Mesendoderm (in vitro differentiated cells): ENCODE measurements at regions not wholly inside any gene's neighbourhood (a gene's known extent, or its start where the extent isn't known, plus 50 kb on each side); places are given as distances from the start of the nearest gene placed in this dataset.

Source experiments
- DNase-seq: peaks from one replicate; pipeline ENCODE4 v3.0.0; 2013
- H2AK5ac ChIP-seq: 2 replicates; pipeline ENCODE4 v1.6.1; 2013; ENCODE audit warnings: low read length, inconsistent platforms
- H2BK120ac ChIP-seq: 2 replicates; pipeline ENCODE4 v1.6.1; 2013; ENCODE audit warnings: low read depth, mild to moderate bottlenecking, low read length, moderate library complexity, mixed read lengths
- H2BK15ac ChIP-seq: replicated peaks from 2 replicates; pipeline ENCODE4 v1.6.1; 2013; ENCODE audit warnings: low read depth, mild to moderate bottlenecking, moderate library complexity
- H2BK5ac ChIP-seq: 2 replicates; pipeline ENCODE4 v1.6.1; 2013; ENCODE audit warnings: low read length, inconsistent platforms
- H3K18ac ChIP-seq: 2 replicates; pipeline ENCODE4 v1.6.1; 2013; ENCODE audit warnings: mild to moderate bottlenecking, low read length, mixed read lengths
- H3K23ac ChIP-seq: one replicate; pipeline ENCODE4 v1.6.1; 2013; ENCODE audit warnings: low read length
- H3K27ac ChIP-seq: 2 replicates; pipeline ENCODE4 v1.5.1; 2013; ENCODE audit warnings: low read depth, mild to moderate bottlenecking, inconsistent platforms, low read length, moderate library complexity
- H3K27me3 ChIP-seq: 2 replicates; pipeline ENCODE4 v1.6.1; 2013; ENCODE audit warnings: low read length, control low read depth, mild to moderate bottlenecking, inconsistent platforms; ENCODE audit not compliant: insufficient read depth, poor library complexity
- H3K36me3 ChIP-seq: 2 replicates; pipeline ENCODE4 v1.6.1; 2013; ENCODE audit warnings: low read length, inconsistent platforms; ENCODE audit not compliant: control insufficient read depth, insufficient read depth
- H3K4ac ChIP-seq: one replicate; pipeline ENCODE4 v1.6.1; 2013; ENCODE audit warnings: low read depth, mild to moderate bottlenecking, low read length, moderate library complexity
- H3K4me1 ChIP-seq: 2 replicates; pipeline ENCODE4 v1.6.1; 2013; ENCODE audit warnings: low read depth, low read length, inconsistent platforms; ENCODE audit not compliant: control insufficient read depth
- H3K4me2 ChIP-seq: 2 replicates; pipeline ENCODE4 v1.6.1; 2013; ENCODE audit warnings: low read length
- H3K4me3 ChIP-seq: 2 replicates; pipeline ENCODE4 v1.5.1; 2013; ENCODE audit warnings: mild to moderate bottlenecking, low read length
- H3K56ac ChIP-seq: one replicate; pipeline ENCODE4 v1.6.1; 2013; ENCODE audit warnings: low read length
- H3K79me1 ChIP-seq: 2 replicates; pipeline ENCODE4 v1.6.1; 2013; ENCODE audit warnings: low read length, inconsistent platforms
- H3K79me2 ChIP-seq: 2 replicates; pipeline ENCODE4 v1.6.1; 2013; ENCODE audit warnings: mild to moderate bottlenecking, low read length; ENCODE audit not compliant: control insufficient read depth, insufficient read depth
- H3K9ac ChIP-seq: 2 replicates; pipeline ENCODE4 v1.6.1; 2013; ENCODE audit warnings: low read length, inconsistent platforms
- H4K5ac ChIP-seq: one replicate; pipeline ENCODE4 v1.6.1; 2013; ENCODE audit warnings: low read length
- H4K8ac ChIP-seq: one replicate; pipeline ENCODE4 v1.6.1; 2013; ENCODE audit warnings: low read depth, mild to moderate bottlenecking, control low read depth, low read length, moderate library complexity
- WGBS: extraction: QIAGEN DNeasy Blood & Tissue Kit; methylation state at CpG from one replicate; pipeline ENCODE4 v1.1.7; 2013; ENCODE audit warnings: low lambda C conversion rate, missing lambda C conversion rate; ENCODE audit not compliant: insufficient coverage; ENCODE audit errors: extremely low coverage; 5-methylcytosine and 5-hydroxymethylcytosine counted together

DNA sequence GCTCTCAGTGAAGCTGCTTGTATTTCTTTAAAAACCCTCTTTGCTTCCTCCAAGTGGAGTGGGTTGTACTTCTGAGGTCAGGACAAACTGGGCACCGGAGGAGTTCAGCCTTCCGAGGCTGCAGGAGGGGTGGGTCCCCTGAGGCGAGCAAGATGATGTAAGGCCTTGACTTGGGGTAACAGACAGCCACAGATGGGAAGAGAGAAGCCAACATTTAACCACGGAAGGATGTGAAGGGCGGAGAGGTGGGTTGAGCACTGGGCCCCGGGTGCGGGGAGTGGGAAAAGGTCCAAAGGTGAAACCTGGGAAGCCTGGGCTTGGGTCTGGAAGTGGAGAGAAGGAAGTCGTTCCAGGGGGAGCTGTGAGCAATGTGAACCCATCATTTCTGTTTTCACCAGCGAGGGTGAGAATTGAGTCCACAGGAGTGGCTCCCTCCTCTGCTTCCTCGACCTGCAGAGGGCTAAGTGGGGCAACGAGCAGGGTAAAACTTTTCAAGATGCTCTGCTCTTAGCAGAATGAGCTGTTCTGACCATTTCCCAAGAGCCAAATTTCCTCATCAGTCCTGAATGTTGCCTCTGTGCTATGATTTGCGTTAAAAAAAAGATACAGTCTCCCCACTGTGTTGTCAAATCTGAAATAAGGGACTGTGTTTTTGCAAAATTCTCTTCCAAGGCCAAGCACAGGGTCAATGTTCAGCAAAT, 137.7 kb upstream of the CRHR1 start:
- no peak for DNase-seq
- H3K27ac ChIP-seq, result no peak overlapping the region
- H3K23ac ChIP-seq, result no peak overlapping the region

DNA sequence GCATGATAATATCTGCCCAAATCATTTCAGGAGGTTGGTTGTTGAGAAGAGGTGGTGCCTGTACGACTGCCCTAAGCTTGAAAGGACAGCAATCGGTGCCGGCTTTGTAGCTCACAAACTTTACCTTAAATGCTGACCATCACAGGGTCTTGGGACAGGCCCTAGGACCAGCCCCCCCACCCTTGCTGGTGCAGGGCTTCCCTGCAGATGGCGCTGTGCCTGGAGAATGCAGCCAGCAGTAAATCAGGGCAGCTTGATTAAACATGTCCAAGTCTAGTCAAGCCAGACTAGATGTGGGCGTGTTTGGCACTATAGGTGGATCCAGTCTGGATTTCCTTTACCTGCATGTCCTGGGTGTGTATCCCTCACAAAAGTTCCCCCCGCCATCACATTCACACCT, 135.5 kb upstream of the CRHR1 start:
- WGBS, result no CpG with 5 or more reads among the region's 6 CpGs
- Histone ChIP-seq H2BK120ac (no peak overlapping the region), H3K56ac (no peak overlapping the region), H2BK15ac (no peak overlapping the region), H3K4me2 (no peak overlapping the region), H3K79me2 (no peaks in the 10 kb centered on the region), H3K9ac (no peak overlapping the region), H2AK5ac (no peak overlapping the region), H3K4me3 (no peak overlapping the region), H3K4ac (no peak overlapping the region), H3K79me1 (no peaks in the 10 kb centered on the region), H3K27me3 (no peaks in the 10 kb centered on the region), H3K23ac (no peak overlapping the region), H2BK5ac (no peak overlapping the region), H3K27ac (no peak overlapping the region), H3K36me3 (no peaks in the 10 kb centered on the region), H4K5ac (no peak overlapping the region), H3K18ac (no peak overlapping the region), H4K8ac (no peak overlapping the region), H3K4me1 (no peaks in the 10 kb centered on the region)
- DNase-seq, result no peak

More for the DNA sequence above, 137.7 kb upstream of the CRHR1 start:
- Histone ChIP-seq H3K79me1 (no peaks in the 10 kb centered on the region), H2BK15ac (no peak overlapping the region), H3K4me1 (no peaks in the 10 kb centered on the region), H2BK5ac (no peak overlapping the region), H4K5ac (no peak overlapping the region), H3K56ac (no peak overlapping the region), H3K27me3 (no peaks in the 10 kb centered on the region), H3K9ac (no peak overlapping the region), H3K18ac (no peak overlapping the region), H3K79me2 (no peaks in the 10 kb centered on the region), H3K4me3 (no peak overlapping the region), H4K8ac (no peak overlapping the region), H3K4me2 (no peak overlapping the region), H3K36me3 (no peaks in the 10 kb centered on the region), H3K4ac (no peak overlapping the region), H2AK5ac (no peak overlapping the region), H2BK120ac (no peak overlapping the region)
- WGBS, result no CpG with 5 or more reads among the region's 12 CpGs

DNA sequence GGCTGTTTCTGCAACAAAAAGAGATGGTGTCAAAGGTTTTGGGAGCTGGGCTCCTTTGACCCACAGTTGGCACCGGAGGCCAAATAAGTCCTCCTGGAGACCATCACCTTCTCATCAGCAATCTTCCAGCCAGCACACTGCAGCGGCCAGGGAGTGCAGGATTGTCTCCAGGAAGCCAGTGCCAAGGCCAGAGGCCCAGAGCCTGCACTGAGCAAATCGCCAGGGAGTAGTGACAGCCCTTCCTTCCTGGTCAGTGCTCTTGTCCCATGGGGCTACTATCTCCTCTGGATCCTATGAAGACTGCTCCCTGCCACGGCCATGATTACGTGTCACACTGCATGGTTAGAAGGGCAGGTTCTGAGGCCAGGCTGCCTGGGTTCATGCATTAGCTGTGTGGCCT, 134.3 kb upstream of the CRHR1 start:
- Histone ChIP-seq H3K27ac (no peak overlapping the region), H3K18ac (no peak overlapping the region), H3K36me3 (no peaks in the 10 kb centered on the region), H3K9ac (no peak overlapping the region), H3K4me1 (no peaks in the 10 kb centered on the region), H3K4ac (no peak overlapping the region), H3K4me3 (no peak overlapping the region), H3K79me2 (no peaks in the 10 kb centered on the region), H2BK5ac (no peak overlapping the region), H2BK120ac (no peak overlapping the region), H4K8ac (no peak overlapping the region), H2BK15ac (no peak overlapping the region), H2AK5ac (no peak overlapping the region), H3K4me2 (no peak overlapping the region), H3K56ac (no peak overlapping the region), H4K5ac (no peak overlapping the region), H3K79me1 (no peaks in the 10 kb centered on the region), H3K27me3 (no peaks in the 10 kb centered on the region), H3K23ac (no peak overlapping the region)
- no CpG with 5 or more reads among the region's 5 CpGs for WGBS
- DNase-seq, result no peak

DNA sequence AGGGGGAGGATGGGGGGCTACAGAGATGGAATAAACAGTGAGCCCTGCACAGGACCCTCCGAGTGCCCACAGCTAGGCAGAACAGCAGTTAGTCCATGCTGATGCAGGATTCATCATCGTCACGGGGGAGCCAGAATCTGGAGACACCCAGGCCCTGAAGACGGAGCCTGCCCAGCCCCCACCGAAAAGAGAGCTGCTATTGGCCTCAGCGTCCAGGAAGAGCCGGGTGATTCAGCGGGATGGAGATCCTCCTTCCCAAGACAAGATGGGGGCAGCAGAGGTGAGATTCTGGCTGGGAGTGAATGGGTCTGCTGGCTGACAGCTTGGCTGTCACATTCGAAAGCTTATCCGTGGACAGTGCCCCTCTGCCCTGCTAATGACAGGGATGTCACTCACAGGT, 133.6 kb upstream of the CRHR1 start:
- Histone ChIP-seq H2BK15ac (no peak overlapping the region), H3K9ac (no peak overlapping the region), H3K36me3 (no peaks in the 10 kb centered on the region), H3K4me1 (no peaks in the 10 kb centered on the region), H2AK5ac (no peak overlapping the region), H3K27ac (no peak overlapping the region), H2BK5ac (no peak overlapping the region), H3K4me2 (no peak overlapping the region), H3K4ac (no peak overlapping the region), H3K56ac (no peak overlapping the region), H3K23ac (no peak overlapping the region), H3K18ac (no peak overlapping the region), H3K79me1 (no peaks in the 10 kb centered on the region), H4K5ac (no peak overlapping the region), H3K4me3 (no peak overlapping the region), H2BK120ac (no peak overlapping the region), H4K8ac (no peak overlapping the region), H3K79me2 (no peaks in the 10 kb centered on the region), H3K27me3 (no peaks in the 10 kb centered on the region)
- DNase-seq, result peak; percentile 32
- WGBS, result no CpG with 5 or more reads among the region's 10 CpGs

DNA sequence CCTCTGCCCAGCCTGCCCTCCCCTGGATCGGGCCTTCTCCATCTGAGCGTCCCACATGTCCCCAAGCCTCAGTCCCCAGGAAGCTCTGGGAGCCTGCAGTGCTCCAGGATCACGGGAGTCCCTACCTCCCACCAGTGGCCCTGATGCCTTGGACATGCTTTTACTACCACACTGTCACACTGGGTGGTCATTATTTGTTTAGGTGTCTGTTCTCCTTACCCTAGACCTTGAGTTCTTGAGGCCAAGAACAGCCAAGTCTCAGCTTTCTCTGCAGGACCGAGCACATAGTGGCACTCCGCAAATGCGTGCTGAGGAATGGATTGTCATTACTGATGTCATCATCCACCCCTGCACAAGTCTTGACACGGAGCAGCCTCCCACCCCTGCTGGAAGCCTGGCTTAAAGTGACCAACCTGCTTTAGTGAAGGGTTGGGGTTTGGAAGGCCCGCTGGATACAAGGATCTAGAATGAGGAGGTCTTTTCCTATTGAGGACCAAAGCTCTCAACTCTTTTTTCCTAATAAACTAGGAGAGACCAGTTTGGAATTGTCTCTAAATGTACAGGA, 132.9 kb upstream of the CRHR1 start:
- Histone ChIP-seq H2BK120ac (no peak overlapping the region), H4K8ac (no peak overlapping the region), H3K18ac (no peak overlapping the region), H3K79me1 (no peaks in the 10 kb centered on the region), H3K4me3 (no peak overlapping the region), H3K4me2 (no peak overlapping the region), H2AK5ac (no peak overlapping the region), H2BK5ac (no peak overlapping the region), H3K23ac (no peak overlapping the region), H3K4me1 (no peaks in the 10 kb centered on the region), H4K5ac (no peak overlapping the region), H3K27me3 (no peaks in the 10 kb centered on the region), H3K36me3 (no peaks in the 10 kb centered on the region), H3K4ac (no peak overlapping the region), H3K9ac (no peak overlapping the region), H3K56ac (no peak overlapping the region), H3K27ac (no peak overlapping the region), H2BK15ac (no peak overlapping the region), H3K79me2 (no peaks in the 10 kb centered on the region)
- no CpG with 5 or more reads among the region's 8 CpGs for WGBS
- no peak for DNase-seq

DNA sequence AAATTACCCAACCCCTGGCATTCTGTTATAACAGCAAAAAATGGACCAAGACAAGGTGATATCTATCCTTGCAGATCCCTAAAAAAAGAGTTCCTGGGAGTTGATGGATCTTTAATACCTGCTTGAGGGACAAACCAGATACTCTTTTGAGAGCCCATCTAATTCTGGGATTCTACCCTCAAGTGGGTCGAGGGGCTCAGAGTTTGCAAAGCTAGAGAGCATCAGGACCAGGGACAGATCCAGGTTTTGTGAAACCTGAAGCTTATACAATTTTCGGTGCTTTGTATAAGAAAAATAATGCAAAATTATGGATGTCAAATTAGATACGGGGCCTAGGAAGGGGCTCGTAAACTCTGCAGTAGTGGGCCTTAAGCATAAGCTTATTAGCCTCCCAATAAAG, 130.5 kb upstream of the CRHR1 start:
- H3K27me3 ChIP-seq, result no peaks in the 10 kb centered on the region
- no CpG with 5 or more reads among the region's 4 CpGs for WGBS
- H2BK15ac ChIP-seq, result no peak overlapping the region
- H4K5ac ChIP-seq, result no peak overlapping the region
- no peak overlapping the region for H3K4me2 ChIP-seq
- H2BK120ac ChIP-seq, result no peak overlapping the region
- H3K56ac ChIP-seq, result no peak overlapping the region
- no peak overlapping the region for H2AK5ac ChIP-seq
- no peak overlapping the region for H4K8ac ChIP-seq
- H2BK5ac ChIP-seq, result no peak overlapping the region
- no peak for DNase-seq
- no peak overlapping the region for H3K18ac ChIP-seq
- no peaks in the 10 kb centered on the region for H3K36me3 ChIP-seq
- no peaks in the 10 kb centered on the region for H3K79me2 ChIP-seq
- H3K4ac ChIP-seq, result no peak overlapping the region
- no peak overlapping the region for H3K4me3 ChIP-seq
- no peaks in the 10 kb centered on the region for H3K79me1 ChIP-seq
- H3K23ac ChIP-seq, result no peak overlapping the region
- no peak overlapping the region for H3K9ac ChIP-seq
- H3K27ac ChIP-seq, result no peak overlapping the region
- no peaks in the 10 kb centered on the region for H3K4me1 ChIP-seq
